ENCODE measurements at regions not wholly inside any gene's neighbourhood (a gene's known extent, or its start where the extent isn't known, plus 50 kb on each side); places are given as distances from the start of the nearest gene placed in this dataset.

DNA sequence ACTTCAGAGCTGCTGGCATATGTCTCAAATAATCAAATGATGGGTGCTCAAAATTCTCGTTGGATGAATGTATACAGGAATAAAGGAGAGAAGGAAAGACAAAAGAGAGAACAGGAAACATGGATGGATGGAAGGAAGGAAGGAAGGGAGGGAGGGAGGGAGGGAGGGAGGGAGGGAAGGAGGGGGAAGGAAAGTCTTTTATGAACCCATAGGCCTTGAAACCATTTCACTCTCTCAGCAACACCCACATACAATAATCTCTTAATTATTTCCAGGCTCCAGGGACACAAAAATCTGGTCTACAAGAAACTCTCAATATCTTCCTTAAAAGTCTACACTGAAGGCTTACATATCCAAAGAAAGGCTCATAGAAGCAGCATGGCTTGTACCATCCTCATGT, 363.4 kb upstream of the TMPO start:
- no peak for DNase-seq

DNA sequence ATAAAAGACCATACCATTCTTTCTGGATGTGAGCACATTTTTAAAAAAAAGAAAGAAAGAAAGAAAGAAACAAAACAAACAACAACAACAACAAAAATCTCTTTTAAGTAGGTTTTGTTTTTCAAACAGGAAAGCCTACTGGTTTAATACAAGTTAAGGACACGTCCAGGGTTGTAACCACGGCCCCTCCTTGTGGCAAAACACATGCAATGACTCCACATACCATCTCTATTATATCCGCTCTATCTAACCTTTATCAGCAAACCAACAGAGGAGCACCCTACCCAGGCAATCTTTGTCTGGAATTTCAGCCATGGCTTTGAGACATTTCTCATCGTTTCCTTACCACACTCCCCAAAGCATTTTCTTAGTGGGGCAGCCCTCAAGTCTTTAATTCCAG, 360.5 kb upstream of the TMPO start:
- DNase-seq, result peak; percentile 59

- no peak for DNase-seq
Observed at GRCh38 chr12:98156697-98157096, 358.7 kb upstream of the TMPO start.

DNA sequence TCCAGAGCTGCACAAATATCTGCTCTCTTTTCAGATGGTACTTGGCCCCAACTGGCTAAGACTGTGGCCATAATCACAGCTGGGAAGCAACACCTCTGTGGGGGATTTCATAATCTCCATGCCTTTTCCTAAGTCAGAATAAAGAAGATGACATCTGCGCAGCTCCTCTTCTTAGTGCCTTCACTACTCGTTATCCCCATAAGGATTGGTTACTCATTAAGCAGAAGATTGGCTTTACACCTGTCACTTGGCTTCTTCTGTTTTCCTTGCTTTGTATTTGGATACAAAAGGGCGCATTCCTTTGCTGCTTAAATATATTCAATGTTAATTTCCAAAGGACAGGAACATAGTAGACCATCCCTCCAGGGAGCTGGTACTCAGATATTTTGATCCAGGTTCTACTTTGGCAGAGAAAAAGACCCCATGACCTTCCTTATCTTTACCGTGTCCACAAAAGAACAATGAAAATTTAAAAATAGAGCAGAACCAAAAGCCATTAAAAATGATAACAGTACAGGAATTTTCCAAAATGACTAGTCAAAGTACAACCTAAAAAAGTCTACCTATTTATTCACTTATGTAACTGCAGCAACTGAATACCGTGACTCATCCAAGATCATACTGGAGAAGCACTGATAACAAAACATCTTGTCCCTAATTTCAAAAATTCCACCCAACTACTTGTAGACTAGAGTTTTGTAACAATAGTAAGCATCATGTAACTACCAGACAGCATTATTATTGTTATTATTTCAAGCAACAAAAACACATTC, 352.3 kb upstream of the TMPO start:
- no peak for DNase-seq

DNA sequence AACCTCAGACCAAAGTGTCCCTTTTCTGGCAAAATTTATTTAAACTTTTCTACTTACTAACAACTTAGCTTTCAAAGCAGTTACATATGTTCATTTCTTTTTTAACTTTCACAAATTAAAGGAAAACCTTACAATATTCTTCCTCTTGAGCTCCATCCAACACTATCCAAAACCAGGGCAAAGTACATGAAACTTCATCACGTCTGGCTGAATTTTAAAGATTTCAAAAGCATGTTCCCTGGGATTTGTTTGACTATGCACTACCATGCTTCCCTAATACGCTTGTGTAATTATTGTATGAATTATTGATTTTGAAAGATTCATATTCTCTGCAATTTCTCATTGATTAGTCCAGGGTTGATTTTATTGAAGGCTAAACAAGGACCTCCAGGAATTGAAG, 343.1 kb upstream of the TMPO start:
- no peak for DNase-seq

- no peak for DNase-seq
Observed at GRCh38 chr12:98172801-98173200, 342.6 kb upstream of the TMPO start.

GRCh38 chr12:98173773-98174427, 341.5 kb upstream of the TMPO start:
- DNase-seq, result no peak

GRCh38 chr12:98174428-98174809, 341.0 kb upstream of the TMPO start:
- DNase-seq, result no peak

DNA sequence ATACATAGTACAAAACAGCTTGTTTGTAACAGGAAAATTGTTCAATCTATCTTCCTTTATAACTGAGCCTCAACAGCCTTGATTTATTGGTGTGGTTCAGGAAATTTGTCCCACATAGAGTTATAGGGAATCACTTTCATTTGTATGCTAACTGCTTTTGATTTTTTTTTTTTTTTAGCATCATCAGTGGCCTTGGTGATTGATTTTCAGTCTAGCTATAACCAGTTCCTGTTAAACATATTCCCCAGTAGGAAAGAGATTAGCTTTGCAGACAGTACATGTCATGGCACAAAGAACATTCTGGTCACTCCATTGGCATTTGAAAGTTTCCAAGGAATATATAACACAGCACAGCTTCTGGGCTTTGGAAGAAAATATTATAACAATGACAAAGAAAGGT, 337.3 kb upstream of the TMPO start:
- DNase-seq, result no peak

DNA sequence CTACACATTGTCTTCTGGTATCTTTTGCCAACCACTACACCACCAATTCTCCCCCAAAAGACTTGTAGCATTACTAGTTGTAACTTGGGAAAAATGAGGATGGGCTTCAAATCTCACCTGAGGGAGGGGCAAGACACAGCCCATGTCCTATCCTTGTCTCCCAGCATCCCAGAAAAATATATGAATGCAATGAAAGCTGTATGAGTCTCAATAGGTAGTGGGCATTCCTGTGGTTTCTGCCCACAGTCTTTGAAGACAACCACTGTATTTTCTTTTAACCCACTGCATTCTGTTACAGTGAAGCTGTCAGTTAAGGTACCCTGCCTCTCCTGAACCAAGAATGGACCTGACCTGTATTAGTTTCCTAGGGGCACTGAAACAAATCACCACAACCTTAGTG, 336.2 kb upstream of the TMPO start:
- no peak for DNase-seq

GRCh38 chr12:98180603-98181002, 334.8 kb upstream of the TMPO start:
- DNase-seq, result no peak

GRCh38 chr12:98182821-98183220, 332.6 kb upstream of the TMPO start:
- no peak for DNase-seq

DNA sequence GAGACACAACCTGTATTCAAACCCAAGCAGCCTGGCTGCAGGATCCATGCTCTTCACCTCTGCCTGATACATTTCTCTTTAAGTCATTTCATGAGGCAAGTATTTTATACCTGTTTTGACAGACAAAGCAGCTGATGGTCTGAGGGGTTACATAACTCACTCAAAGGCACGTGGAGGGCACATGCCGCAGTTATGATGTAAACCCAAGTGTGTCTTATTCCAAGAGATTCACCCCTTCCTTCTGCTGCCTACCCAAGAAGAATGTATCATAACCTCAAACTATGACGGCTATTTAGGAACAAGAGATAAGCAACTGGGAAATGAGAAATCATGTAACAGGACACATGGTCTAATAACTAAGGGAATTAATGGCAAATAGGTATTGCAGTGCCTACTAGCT, 329.8 kb upstream of the TMPO start:
- DNase-seq, result no peak

GRCh38 chr12:98188650-98189077, 326.7 kb upstream of the TMPO start:
- peak; percentile 27 for DNase-seq

DNA sequence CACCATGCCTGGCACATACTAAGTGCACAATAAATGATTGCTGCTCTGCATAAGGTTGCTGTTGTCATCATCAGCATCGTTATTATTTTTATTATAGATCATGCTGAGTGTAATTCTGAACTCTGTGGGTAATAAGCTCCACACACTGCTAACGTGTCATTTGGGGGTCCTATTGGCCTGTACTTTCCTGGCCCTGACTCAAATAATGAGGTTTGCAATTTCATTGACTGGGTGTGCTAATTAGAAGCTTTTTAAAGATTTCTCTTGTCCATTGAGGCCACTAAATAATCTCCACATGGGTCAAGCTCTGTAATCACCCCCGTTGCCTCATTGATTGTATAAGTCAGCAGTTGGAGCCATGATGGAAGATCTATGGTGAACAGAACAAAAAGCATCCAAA, 320.8 kb upstream of the TMPO start:
- DNase-seq, result no peak

- DNase-seq, result no peak
Observed at GRCh38 chr12:98198261-98198982, 317.0 kb upstream of the TMPO start.

DNA sequence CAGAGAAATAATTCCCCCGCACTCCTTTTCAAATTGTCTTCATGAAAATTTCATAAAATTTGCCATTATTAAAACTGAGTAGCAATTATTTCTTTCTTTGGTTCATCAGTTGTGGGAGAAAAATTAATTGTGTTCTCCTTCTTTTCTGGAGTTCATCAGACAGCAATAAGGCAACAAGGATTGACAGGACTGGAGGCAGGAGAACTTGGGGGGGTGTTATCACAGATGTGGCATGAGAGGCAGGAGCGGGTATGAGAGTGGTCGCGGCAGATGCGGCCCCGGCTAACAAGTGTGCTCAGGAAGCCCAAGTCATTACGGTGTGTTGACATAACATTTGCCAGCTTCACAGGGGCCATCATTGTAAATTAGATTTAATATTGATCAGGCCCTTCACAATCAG, 306.6 kb upstream of the TMPO start:
- DNase-seq, result no peak

GRCh38 chr12:98211909-98212695, 303.3 kb upstream of the TMPO start:
- no peak for DNase-seq

GRCh38 chr12:98213556-98213955, 301.8 kb upstream of the TMPO start:
- no peak for DNase-seq

DNA sequence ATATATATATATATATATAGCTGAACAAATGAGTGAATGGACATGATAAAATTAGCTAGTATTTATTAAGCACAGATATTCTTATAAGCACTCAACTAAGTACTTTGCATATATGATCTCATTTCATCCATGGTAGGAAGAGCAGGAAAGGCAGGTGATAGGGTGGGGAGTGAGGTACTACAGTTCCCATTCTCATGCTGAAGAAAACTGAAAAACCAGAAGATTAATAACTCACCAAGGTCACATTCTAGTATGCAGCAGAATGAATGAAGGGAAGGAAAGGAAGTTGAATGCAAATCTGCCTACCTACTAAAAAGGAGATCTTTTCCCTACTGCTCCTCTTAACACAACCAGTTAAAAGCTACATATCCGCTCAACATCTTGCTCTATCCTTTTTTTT, 298.1 kb upstream of the TMPO start:
- DNase-seq, result no peak

DNA sequence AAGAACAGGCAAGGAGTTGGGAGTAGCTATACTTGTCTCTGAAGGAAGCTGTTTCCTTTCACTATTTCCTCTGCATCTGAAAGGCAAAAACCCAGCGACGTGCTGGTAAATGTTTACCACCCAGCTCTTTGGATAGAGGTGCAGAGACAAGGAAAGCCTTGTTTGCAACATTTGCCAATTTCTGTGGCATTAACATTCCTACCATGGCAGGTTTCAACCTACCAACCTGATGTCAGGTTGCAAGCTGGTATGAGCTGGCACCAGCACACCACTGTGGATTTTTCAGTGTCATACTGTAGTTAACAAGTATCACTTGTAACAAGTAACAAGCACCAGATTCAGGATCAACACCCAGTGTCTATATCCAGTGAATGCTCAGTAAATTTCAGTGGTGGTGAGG, 294.8 kb upstream of the TMPO start:
- DNase-seq, result no peak

GRCh38 chr12:98221243-98221808, 294.1 kb upstream of the TMPO start:
- no peak for DNase-seq

DNA sequence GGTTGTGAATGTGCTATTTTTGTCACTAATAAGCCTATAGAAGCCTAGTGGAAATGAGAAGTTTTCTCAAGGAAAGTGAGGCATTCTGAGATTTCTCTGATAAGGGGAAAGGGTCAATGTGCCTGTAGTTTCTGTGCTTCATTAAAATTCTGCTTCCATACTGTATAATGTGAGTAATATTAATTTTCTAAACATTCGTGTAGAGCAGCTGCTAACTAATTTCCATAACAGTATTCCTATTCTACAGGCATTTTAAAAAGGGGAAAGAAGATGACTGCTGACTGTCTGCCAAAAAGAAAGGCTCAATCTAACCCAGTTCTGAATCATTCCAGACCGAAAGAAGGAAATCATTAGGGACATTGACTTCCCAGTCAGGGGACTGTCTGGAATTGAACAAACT, 293.3 kb upstream of the TMPO start:
- DNase-seq, result no peak

Measured in dermis blood vessel endothelial cell (primary cell).